ENCODE measurements at regions not wholly inside any gene's neighbourhood (a gene's known extent, or its start where the extent isn't known, plus 50 kb on each side); places are given as distances from the start of the nearest gene placed in this dataset.
A peak's percentile ranks its signal among the peaks of the same experiment; 100 is the strongest.

- peaks cover 2 to 7% (median 3%) of the 10 kb centered on the region in 4 experiments; a peak in 5 of 7 replicates for H3K4me1 ChIP-seq (replicated peaks in 1 of 4; ENCODE audit: control insufficient read depth in 3 of 4, insufficient read depth in 4 of 4, low read length in 3 of 4)
- H2AFZ ChIP-seq (ENCODE audit: low read length), result peak overlapping the region; percentile 86
- TF ChIP-seq BACH1 (IDR thresholded peaks at IDR 0.05; ENCODE audit: low read length) (no peak), ASH2L (IDR thresholded peaks at IDR 0.05; ENCODE audit: low read length) (no peak)
- CTCF ChIA-PET (ENCODE audit: partially characterized antibody), result no interaction called here
- no peak overlapping the region for H2BK12ac ChIP-seq (ENCODE audit: low read depth, low read length)
- no peak overlapping the region for H3K23ac ChIP-seq (ENCODE audit: insufficient read length)
- no peak overlapping the region for H2BK15ac ChIP-seq (ENCODE audit: low read length)
- H3K9me3 ChIP-seq (ENCODE audit: insufficient read depth in 2 of 2, low read depth in 1 of 2, low read length in 1 of 2), result no peaks in the 10 kb centered on the region
- H3K4me2 ChIP-seq (ENCODE audit: insufficient read depth in 1 of 2, low read depth in 2 of 2, low read length in 2 of 2), result no peak overlapping the region
- H3K56ac ChIP-seq (replicated peaks; ENCODE audit: insufficient read length, low read depth, low read length), result no peak overlapping the region
- H3K79me2 ChIP-seq (ENCODE audit: control insufficient read depth in 1 of 2, insufficient read depth in 2 of 2, low read length in 2 of 2), result no peaks in the 10 kb centered on the region
- H3K4me3 ChIP-seq (ENCODE audit: extremely low read depth in 1 of 4, insufficient read depth in 2 of 4, low read depth in 3 of 4, low read length in 4 of 4), result no peak overlapping the region
- POLR2A ChIA-PET (ENCODE audit: partially characterized antibody), result no interaction called here
- no peak overlapping the region for H4K8ac ChIP-seq (ENCODE audit: extremely low read depth, insufficient read depth, low read length)
- no peak overlapping the region for H3K4ac ChIP-seq (replicated peaks; ENCODE audit: insufficient read length, low read depth, low read length)
- H2BK20ac ChIP-seq (ENCODE audit: low read length), result no peak overlapping the region
- H3K18ac ChIP-seq (ENCODE audit: extremely low read depth, low read length), result no peak overlapping the region
- no peak overlapping the region for H2AK5ac ChIP-seq (ENCODE audit: low read depth, low read length)
- no peaks in the 10 kb centered on the region for H3K79me1 ChIP-seq (ENCODE audit: low read depth, low read length)
- H3K27ac ChIP-seq (ENCODE audit: low read depth, low read length), result no peak overlapping the region
- FAIRE-seq (no peak), DNase-seq (ENCODE audit: low read depth in 1 of 2, low spot score in 2 of 2) (no peak)
- H4K5ac ChIP-seq (ENCODE audit: insufficient read length, low read depth, low read length), result no peak overlapping the region
- H3K9ac ChIP-seq (replicated peaks in 1 of 4; ENCODE audit: extremely low read depth in 1 of 4, low read depth in 3 of 4, low read length in 3 of 4), result no peak overlapping the region
- H4K91ac ChIP-seq (replicated peaks; ENCODE audit: insufficient read length, low read length), result no peak overlapping the region
- H4K20me1 ChIP-seq (replicated peaks in 1 of 2; ENCODE audit: control insufficient read depth in 1 of 2, insufficient read depth in 2 of 2, low read length in 2 of 2), result no peaks in the 10 kb centered on the region
- H3K27me3 ChIP-seq (replicated peaks in 1 of 4; ENCODE audit: control insufficient read depth in 3 of 4, extremely low read depth in 1 of 4, insufficient read depth in 3 of 4, low read length in 3 of 4), result no peaks in the 10 kb centered on the region
- H2BK5ac ChIP-seq (ENCODE audit: low read depth, low read length), result no peak overlapping the region
- no peak overlapping the region for H2BK120ac ChIP-seq (replicated peaks; ENCODE audit: low read depth, low read length)
- no peaks in the 10 kb centered on the region for H3K36me3 ChIP-seq (ENCODE audit: control insufficient read depth in 2 of 4, insufficient read depth in 4 of 4, low read length in 3 of 4)
- H3K23me2 ChIP-seq (ENCODE audit: low read depth, low read length), result no peaks in the 10 kb centered on the region
- H3K14ac ChIP-seq (ENCODE audit: insufficient read length), result no peak overlapping the region
- 79% methylated on average over 6 of the region's 6 CpGs; no CpG with 5 or more reads in 1 of the 2 experiments for WGBS, 2 experiments (ENCODE audit: extremely low coverage in 1 of 2, insufficient coverage in 1 of 2, insufficient read length in 1 of 2, insufficient replicate concordance in 2 of 2, low coverage in 1 of 2, low lambda C conversion rate in 2 of 2, missing lambda C conversion rate in 1 of 2)
Measured at GRCh38 chr13:44112700-44113329, 233.1 kb downstream of the LACC1 start.
